ENCODE measurements at regions not wholly inside any gene's neighbourhood (a gene's known extent, or its start where the extent isn't known, plus 50 kb on each side); places are given as distances from the start of the nearest gene placed in this dataset.

DNA sequence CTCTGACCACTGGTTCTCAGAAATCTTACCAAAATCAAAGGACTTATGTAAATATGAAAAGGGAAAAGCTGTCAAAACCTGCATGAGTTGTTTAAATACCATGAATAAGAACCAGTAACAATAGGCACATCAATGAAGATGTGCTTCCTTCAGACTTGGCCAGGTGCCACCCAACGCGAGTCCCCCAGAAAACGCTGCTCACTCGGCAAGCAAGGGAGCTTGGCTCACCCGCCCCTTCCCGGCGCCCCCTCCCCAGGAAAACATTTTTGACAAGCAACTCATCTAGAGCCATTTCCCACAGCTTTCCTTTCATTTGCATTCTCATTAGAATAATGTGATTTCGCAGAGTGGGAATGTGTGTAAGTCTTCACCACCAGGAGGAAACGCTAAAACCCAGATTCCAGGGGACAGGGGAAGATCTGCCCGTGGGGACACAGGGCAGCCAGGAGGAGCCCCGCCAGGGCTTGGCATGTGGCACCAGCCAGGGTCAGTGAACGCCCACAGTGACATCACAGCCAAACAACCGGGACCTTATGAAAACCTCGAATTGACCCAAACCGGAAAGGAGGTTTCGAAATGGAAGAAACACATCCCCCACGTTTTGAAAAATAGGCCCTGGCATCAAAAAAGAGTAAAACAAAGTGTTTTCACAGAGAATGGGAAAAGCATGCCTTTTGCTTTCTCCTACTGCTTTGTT lies 366.2 kb upstream of the TSHZ3 start:
- H3K36me3 ChIP-seq (ENCODE audit: control insufficient read depth, insufficient read depth, low read length) = no peaks in the 10 kb centered on the region
- TF ChIP-seq, protein P1, sequence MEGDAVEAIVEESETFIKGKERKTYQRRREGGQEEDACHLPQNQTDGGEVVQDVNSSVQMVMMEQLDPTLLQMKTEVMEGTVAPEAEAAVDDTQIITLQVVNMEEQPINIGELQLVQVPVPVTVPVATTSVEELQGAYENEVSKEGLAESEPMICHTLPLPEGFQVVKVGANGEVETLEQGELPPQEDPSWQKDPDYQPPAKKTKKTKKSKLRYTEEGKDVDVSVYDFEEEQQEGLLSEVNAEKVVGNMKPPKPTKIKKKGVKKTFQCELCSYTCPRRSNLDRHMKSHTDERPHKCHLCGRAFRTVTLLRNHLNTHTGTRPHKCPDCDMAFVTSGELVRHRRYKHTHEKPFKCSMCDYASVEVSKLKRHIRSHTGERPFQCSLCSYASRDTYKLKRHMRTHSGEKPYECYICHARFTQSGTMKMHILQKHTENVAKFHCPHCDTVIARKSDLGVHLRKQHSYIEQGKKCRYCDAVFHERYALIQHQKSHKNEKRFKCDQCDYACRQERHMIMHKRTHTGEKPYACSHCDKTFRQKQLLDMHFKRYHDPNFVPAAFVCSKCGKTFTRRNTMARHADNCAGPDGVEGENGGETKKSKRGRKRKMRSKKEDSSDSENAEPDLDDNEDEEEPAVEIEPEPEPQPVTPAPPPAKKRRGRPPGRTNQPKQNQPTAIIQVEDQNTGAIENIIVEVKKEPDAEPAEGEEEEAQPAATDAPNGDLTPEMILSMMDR (IDR thresholded peaks at IDR 0.05; ENCODE audit: insufficient read depth, low read length, poor library complexity, severe bottlenecking) = no peak
- H3K4me3 ChIP-seq (replicated peaks; ENCODE audit: low read depth, low read length) = no peak overlapping the region
- H3K27me3 ChIP-seq (replicated peaks; ENCODE audit: control insufficient read depth, insufficient read depth, low read length) = no peaks in the 10 kb centered on the region
- DNase-seq (ENCODE audit: extremely low read depth, insufficient read length) = no peak

DNA sequence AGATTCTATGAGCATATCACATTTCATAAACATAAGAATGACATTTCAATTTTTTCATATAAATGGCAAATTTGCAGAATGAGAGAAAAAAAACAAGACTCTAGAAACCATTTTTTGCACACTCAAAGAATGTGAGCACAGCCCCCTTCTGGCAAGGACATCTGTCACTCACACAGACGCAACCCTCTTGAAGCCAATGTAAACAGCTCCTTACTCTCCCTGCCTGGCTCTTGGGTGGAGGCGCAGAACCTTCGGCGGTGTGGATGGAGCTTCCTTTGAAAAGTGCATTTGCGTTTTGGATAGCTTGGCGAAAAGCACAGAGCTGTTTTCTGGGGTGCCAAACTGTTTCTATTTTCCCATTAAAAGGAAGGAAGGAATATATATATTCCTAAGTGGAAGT lies 367.6 kb upstream of the TSHZ3 start:
- Histone ChIP-seq H3K36me3 (ENCODE audit: control insufficient read depth, insufficient read depth, low read length) (no peaks in the 10 kb centered on the region), H3K4me3 (replicated peaks; ENCODE audit: low read depth, low read length) (no peak overlapping the region), H3K27me3 (replicated peaks; ENCODE audit: control insufficient read depth, insufficient read depth, low read length) (no peaks in the 10 kb centered on the region)
- TF ChIP-seq, protein P1 (IDR thresholded peaks at IDR 0.05; ENCODE audit: insufficient read depth, low read length, poor library complexity, severe bottlenecking) = no peak
- DNase-seq (ENCODE audit: extremely low read depth, insufficient read length) = no peak

DNA sequence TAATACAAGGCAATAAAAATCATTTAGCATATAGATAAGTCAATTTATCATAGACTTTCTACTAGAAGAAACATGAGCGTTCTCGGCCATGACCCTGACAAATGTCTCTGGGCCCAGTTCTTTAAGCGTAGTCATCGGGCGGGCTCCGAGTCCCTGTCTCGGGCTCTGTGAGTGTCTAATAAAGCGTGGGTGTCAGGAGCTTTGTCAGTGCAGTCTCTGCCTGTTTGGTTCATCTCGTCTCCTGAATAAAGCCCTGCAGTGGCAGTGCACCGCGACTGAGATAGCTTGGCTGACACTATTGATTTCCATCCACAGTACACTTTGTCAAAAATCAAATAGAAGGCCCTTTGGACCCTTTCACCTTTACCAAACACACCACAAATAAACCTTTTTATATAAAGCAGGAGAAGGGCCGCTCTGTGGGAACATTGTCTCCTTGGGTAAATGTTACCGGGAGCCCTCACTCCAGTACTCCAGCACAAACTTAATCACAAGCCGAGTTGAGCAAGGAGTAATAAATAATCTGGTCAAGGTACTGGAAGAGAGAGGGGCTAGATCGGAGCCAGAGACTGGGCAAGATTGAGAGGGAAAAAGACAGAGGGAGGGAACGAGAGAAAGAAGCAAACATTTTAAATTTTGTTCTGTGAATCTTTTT lies 368.2 kb upstream of the TSHZ3 start:
- H3K4me3 ChIP-seq (replicated peaks; ENCODE audit: low read depth, low read length) = no peak overlapping the region
- no peaks in the 10 kb centered on the region for H3K27me3 ChIP-seq (replicated peaks; ENCODE audit: control insufficient read depth, insufficient read depth, low read length)
- DNase-seq (ENCODE audit: extremely low read depth, insufficient read length) = no peak
- H3K36me3 ChIP-seq (ENCODE audit: control insufficient read depth, insufficient read depth, low read length) = no peaks in the 10 kb centered on the region
- TF ChIP-seq, protein P1 (IDR thresholded peaks at IDR 0.05; ENCODE audit: insufficient read depth, low read length, poor library complexity, severe bottlenecking) = no peak

DNA sequence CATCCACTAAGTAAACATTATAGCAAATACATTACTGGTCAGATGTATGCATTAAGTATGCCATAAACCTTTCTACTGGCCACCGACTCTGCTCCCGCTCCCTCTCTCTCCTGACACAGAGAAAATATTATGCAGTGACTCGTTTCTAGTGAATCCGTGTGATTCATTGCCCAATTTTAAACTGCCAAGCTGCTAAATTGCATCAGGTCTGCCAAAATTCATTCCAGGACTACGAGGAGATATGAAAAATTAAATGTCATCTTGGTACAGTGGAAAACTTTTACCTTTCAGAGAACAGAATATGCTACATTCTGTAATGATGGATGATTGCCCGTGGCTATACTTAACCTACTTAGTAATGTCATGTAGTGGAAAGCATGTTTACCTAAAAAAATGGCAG lies 368.8 kb upstream of the TSHZ3 start:
- H3K36me3 ChIP-seq (ENCODE audit: control insufficient read depth, insufficient read depth, low read length) = no peaks in the 10 kb centered on the region
- TF ChIP-seq, protein P1 (IDR thresholded peaks at IDR 0.05; ENCODE audit: insufficient read depth, low read length, poor library complexity, severe bottlenecking) = no peak
- no peak for DNase-seq (ENCODE audit: extremely low read depth, insufficient read length)
- no peak overlapping the region for H3K4me3 ChIP-seq (replicated peaks; ENCODE audit: low read depth, low read length)
- no peaks in the 10 kb centered on the region for H3K27me3 ChIP-seq (replicated peaks; ENCODE audit: control insufficient read depth, insufficient read depth, low read length)

DNA sequence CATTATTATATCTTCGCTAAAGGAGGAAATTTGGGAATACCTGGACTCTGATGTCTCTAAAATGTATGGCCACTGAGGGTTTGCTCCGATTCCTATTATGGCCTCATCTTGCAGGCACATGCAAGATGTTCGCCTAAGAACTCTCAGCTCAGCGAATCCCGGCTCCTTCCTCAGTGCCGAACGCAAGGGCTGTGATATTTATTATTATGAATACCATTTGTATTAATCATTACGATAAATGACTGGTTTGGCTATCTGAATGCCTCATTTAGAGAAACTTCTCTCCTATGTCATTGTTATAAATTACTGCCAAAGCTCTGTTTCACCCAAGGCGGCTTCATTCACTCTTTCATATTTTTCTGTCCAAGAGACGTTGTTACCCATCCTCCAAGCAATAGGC lies 369.7 kb upstream of the TSHZ3 start:
- Histone ChIP-seq H3K4me3 (replicated peaks; ENCODE audit: low read depth, low read length) (no peak overlapping the region), H3K36me3 (ENCODE audit: control insufficient read depth, insufficient read depth, low read length) (no peaks in the 10 kb centered on the region), H3K27me3 (replicated peaks; ENCODE audit: control insufficient read depth, insufficient read depth, low read length) (no peaks in the 10 kb centered on the region)
- no peak for DNase-seq (ENCODE audit: extremely low read depth, insufficient read length)
- TF ChIP-seq, protein P1 (IDR thresholded peaks at IDR 0.05; ENCODE audit: insufficient read depth, low read length, poor library complexity, severe bottlenecking) = no peak
